ENCODE measurements at regions not wholly inside any gene's neighbourhood (a gene's known extent, or its start where the extent isn't known, plus 50 kb on each side); places are given as distances from the start of the nearest gene placed in this dataset.
"Not testable (repeated sequence)": the region's sequence is repeated elsewhere in the genome, so short reads cannot be mapped to it uniquely, and the experiment has no call there.

GRCh38 chr5:105907016-105907415 lies 1763.7 kb downstream of the EFNA5 start:
- DNase-seq (no peak), ATAC-seq (no peak)

- DNase-seq (no peak), ATAC-seq (no peak)
Measured at GRCh38 chr5:105905392-105905791, 1765.3 kb downstream of the EFNA5 start.

GRCh38 chr5:105903069-105903468 lies 1767.7 kb downstream of the EFNA5 start:
- no peak for DNase-seq
- no peak for ATAC-seq

- DNase-seq (no peak), ATAC-seq (no peak)
Measured at GRCh38 chr5:105899726-105900125, 1771.0 kb downstream of the EFNA5 start.

- ATAC-seq, result no peak
- no peak for DNase-seq
Measured at GRCh38 chr5:105898183-105898582, 1772.6 kb downstream of the EFNA5 start.

GRCh38 chr5:105885266-105885665 lies 1785.5 kb downstream of the EFNA5 start:
- DNase-seq (no peak), ATAC-seq (no peak)

- no peak for DNase-seq
- no peak for ATAC-seq
Measured at GRCh38 chr5:105882956-105883481, 1787.7 kb downstream of the EFNA5 start.

- DNase-seq (no peak), ATAC-seq (no peak)
Measured at GRCh38 chr5:105878402-105878801, 1792.3 kb downstream of the EFNA5 start.

GRCh38 chr5:105877592-105877991 lies 1793.1 kb downstream of the EFNA5 start:
- ATAC-seq (no peak), DNase-seq (no peak)

- DNase-seq, result no peak
- ATAC-seq, result no peak
Measured at GRCh38 chr5:105874316-105874715, 1796.4 kb downstream of the EFNA5 start.

GRCh38 chr5:105872569-105873270 lies 1798.0 kb downstream of the EFNA5 start:
- ATAC-seq, result no peak
- no peak for DNase-seq

GRCh38 chr5:105868038-105868780 lies 1802.5 kb downstream of the EFNA5 start:
- no peak for ATAC-seq
- DNase-seq, result no peak

- ATAC-seq (no peak), DNase-seq (no peak)
Measured at GRCh38 chr5:105865834-105866233, 1804.9 kb downstream of the EFNA5 start.

- not testable (repeated sequence) for DNase-seq, ATAC-seq
Measured at GRCh38 chr5:105859350-105859749, 1811.4 kb downstream of the EFNA5 start.

- DNase-seq, result no peak
- ATAC-seq, result no peak
Measured at GRCh38 chr5:105849701-105850100, 1821.0 kb downstream of the EFNA5 start.

- DNase-seq, result no peak
- no peak for ATAC-seq
Measured at GRCh38 chr5:105840800-105841199, 1829.9 kb downstream of the EFNA5 start.

- DNase-seq (no peak), ATAC-seq (no peak)
Measured at GRCh38 chr5:105836887-105837286, 1833.8 kb downstream of the EFNA5 start.

GRCh38 chr5:105836268-105836667 lies 1834.5 kb downstream of the EFNA5 start:
- ATAC-seq, result no peak
- no peak for DNase-seq

GRCh38 chr5:105828821-105829220 lies 1841.9 kb downstream of the EFNA5 start:
- DNase-seq (no peak), ATAC-seq (no peak)

- DNase-seq, result no peak
- no peak for ATAC-seq
Measured at GRCh38 chr5:105821800-105822199, 1848.9 kb downstream of the EFNA5 start.

- no peak for DNase-seq
- ATAC-seq, result no peak
Measured at GRCh38 chr5:105817914-105818313, 1852.8 kb downstream of the EFNA5 start.

GRCh38 chr5:105817416-105817815 lies 1853.3 kb downstream of the EFNA5 start:
- DNase-seq (no peak), ATAC-seq (no peak)

- ATAC-seq, result no peak
- DNase-seq, result no peak
Measured at GRCh38 chr5:105816961-105817360, 1853.8 kb downstream of the EFNA5 start.

- DNase-seq (no peak), ATAC-seq (no peak)
Measured at GRCh38 chr5:105812304-105812703, 1858.4 kb downstream of the EFNA5 start.
